Keratinocyte (primary cell): ENCODE measurements at regions not wholly inside any gene's neighbourhood (a gene's known extent, or its start where the extent isn't known, plus 50 kb on each side); places are given as distances from the start of the nearest gene placed in this dataset.

Source experiments
- CTCF ChIP-seq, 3 experiments: IDR thresholded peaks in 1 of 3; conservative IDR thresholded peaks in 1 of 3; optimal IDR thresholded peaks in 1 of 3; 2 replicates in 2 of 3; 3 replicates in 1 of 3; pipeline versions ENCODE3 to v1.5.1; 2011; ENCODE audit warnings: low read length in 3 of 3, mild to moderate bottlenecking in 3 of 3, moderate library complexity in 2 of 3, control low read depth in 1 of 3, inconsistent platforms in 1 of 3; ENCODE audit not compliant: insufficient read depth in 2 of 3; ENCODE audit errors: extremely low read depth in 1 of 3
- EZH2 ChIP-seq: IDR thresholded peaks from one replicate; pipeline ENCODE4 v1.6.1; 2012; ENCODE audit warnings: inconsistent platforms, mild to moderate bottlenecking, low read length, moderate library complexity

- TF ChIP-seq CTCF (optimal IDR thresholded peaks at IDR 0.05 in 1 of 3, IDR thresholded peaks at IDR 0.05 in 1 of 3, conservative IDR thresholded peaks at IDR 0.05 in 1 of 3; ENCODE audit: extremely low read depth in 1 of 3, insufficient read depth in 2 of 3, low read length in 3 of 3) (no peak), EZH2 (no peak)
Observed at GRCh38 chr17:33487187-33487879, 194.2 kb upstream of the ASIC2 start.
